ENCODE measurements at regions not wholly inside any gene's neighbourhood (a gene's known extent, or its start where the extent isn't known, plus 50 kb on each side); places are given as distances from the start of the nearest gene placed in this dataset.

DNA sequence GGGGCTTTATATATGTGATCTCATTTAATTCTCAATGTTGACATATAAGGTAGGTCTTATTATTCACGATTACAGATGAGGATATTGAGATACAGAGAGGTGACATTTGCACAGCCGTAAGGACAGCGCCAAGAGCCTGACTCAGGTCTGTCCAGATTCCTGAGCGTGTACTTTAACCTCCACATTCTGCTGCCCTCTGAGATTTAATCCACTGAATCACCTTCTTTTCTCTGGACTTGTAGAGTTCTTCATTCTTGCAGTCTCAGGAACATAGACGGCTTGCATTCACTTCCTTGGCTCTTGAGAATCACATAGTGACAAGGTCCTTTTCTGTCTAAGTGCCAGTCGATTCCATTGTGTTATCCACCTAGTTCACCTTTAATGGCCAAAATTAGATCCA is 141.0 kb upstream of the ARHGAP5 start:
- TF ChIP-seq, protein P1, sequence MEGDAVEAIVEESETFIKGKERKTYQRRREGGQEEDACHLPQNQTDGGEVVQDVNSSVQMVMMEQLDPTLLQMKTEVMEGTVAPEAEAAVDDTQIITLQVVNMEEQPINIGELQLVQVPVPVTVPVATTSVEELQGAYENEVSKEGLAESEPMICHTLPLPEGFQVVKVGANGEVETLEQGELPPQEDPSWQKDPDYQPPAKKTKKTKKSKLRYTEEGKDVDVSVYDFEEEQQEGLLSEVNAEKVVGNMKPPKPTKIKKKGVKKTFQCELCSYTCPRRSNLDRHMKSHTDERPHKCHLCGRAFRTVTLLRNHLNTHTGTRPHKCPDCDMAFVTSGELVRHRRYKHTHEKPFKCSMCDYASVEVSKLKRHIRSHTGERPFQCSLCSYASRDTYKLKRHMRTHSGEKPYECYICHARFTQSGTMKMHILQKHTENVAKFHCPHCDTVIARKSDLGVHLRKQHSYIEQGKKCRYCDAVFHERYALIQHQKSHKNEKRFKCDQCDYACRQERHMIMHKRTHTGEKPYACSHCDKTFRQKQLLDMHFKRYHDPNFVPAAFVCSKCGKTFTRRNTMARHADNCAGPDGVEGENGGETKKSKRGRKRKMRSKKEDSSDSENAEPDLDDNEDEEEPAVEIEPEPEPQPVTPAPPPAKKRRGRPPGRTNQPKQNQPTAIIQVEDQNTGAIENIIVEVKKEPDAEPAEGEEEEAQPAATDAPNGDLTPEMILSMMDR (IDR thresholded peaks at IDR 0.05; ENCODE audit: insufficient read depth, low read length, poor library complexity, severe bottlenecking): no peak
- TF ChIP-seq EZH2phosphoT487 (conservative IDR thresholded peaks at IDR 0.05; ENCODE audit: low read length): no peak

Data from SU-DHL-6 (cell line).